ENCODE measurements at regions not wholly inside any gene's neighbourhood (a gene's known extent, or its start where the extent isn't known, plus 50 kb on each side); places are given as distances from the start of the nearest gene placed in this dataset.

DNA sequence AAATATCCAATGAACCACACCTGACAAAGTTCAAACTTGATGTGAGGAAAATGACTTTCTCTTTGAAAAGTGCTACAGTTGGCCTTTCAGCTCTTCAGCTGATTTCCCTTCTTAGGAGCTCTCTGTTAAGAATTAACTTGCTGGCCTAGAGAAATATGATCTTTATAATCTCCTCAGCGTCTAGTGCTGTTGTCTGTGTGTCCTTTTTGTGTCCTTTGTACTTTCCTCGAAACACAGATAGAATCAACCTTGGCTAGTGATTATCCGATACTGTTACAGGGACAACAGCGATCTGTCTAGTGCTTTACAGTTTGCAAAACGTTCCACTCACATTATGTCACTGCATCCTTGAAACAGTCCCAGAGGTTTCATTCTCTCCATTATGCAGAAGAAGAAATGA lies 162.8 kb upstream of the RMST start:
- H3K9me3 ChIP-seq (ENCODE audit: control insufficient read depth in 1 of 2, low read length in 2 of 2), result no peaks in the 10 kb centered on the region
- H3K4me3 Mint-ChIP-seq, result no peak overlapping the region
- H3K4me1 ChIP-seq (ENCODE audit: insufficient read depth, low read length), result no peaks in the 10 kb centered on the region
- no peaks in the 10 kb centered on the region for H3K36me3 ChIP-seq (ENCODE audit: insufficient read depth, low read length)
- peaks cover 0 to 14% (median 5%) of the 10 kb centered on the region in 8 donors for H3K9me3 Mint-ChIP-seq
- H3K27ac Mint-ChIP-seq, result no peak overlapping the region
- ChIA-PET CTCF (ENCODE audit: partially characterized antibody) (interaction anchor here (3.4 kb wide), 1 partner anchor 9 kb away, joined by 14 read pairs; no protein-coding TSS in a partner anchor), POLR2A (ENCODE audit: partially characterized antibody) (no interaction called here)
- H3K27ac ChIP-seq (ENCODE audit: low read depth, low read length), result no peak overlapping the region
- DNase-seq, result no peak
- no peaks in the 10 kb centered on the region for H3K27me3 ChIP-seq (ENCODE audit: insufficient read depth, low read length)
- intact Hi-C loops (cut with micrococcal nuclease), result no loop called here
- no peaks in the 10 kb centered on the region for H3K4me1 Mint-ChIP-seq
- no peaks in the 10 kb centered on the region for H3K36me3 Mint-ChIP-seq
- no peak overlapping the region for H3K4me3 ChIP-seq (ENCODE audit: low read length in 2 of 2)
- H3K27me3 Mint-ChIP-seq, result peaks cover 4 to 15% of the 10 kb centered on the region in 2 donors

- Mint-ChIP-seq H3K4me3 (no peak overlapping the region), H3K27me3 (peaks cover 4 to 15% of the 10 kb centered on the region in 2 donors), H3K36me3 (no peaks in the 10 kb centered on the region), H3K9me3 (peaks cover 0 to 8% (median under 1%) of the 10 kb centered on the region in 8 donors), H3K27ac (no peak overlapping the region), H3K4me1 (no peaks in the 10 kb centered on the region)
- ChIA-PET CTCF (ENCODE audit: partially characterized antibody) (interaction anchor here (3.4 kb wide), 1 partner anchor 8 kb away, joined by 14 read pairs; no protein-coding TSS in a partner anchor), POLR2A (ENCODE audit: partially characterized antibody) (no interaction called here)
- H3K27ac ChIP-seq (ENCODE audit: low read depth, low read length), result no peak overlapping the region
- no peak overlapping the region for H3K4me3 ChIP-seq (ENCODE audit: low read length in 2 of 2)
- H3K27me3 ChIP-seq (ENCODE audit: insufficient read depth, low read length), result no peaks in the 10 kb centered on the region
- no peaks in the 10 kb centered on the region for H3K36me3 ChIP-seq (ENCODE audit: insufficient read depth, low read length)
- no peaks in the 10 kb centered on the region for H3K9me3 ChIP-seq (ENCODE audit: control insufficient read depth in 1 of 2, low read length in 2 of 2)
- intact Hi-C loops (cut with micrococcal nuclease), result no loop called here
- no peaks in the 10 kb centered on the region for H3K4me1 ChIP-seq (ENCODE audit: insufficient read depth, low read length)
- no peak for DNase-seq
Measured at GRCh38 chr12:97300431-97300830, 162.2 kb upstream of the RMST start.

DNA sequence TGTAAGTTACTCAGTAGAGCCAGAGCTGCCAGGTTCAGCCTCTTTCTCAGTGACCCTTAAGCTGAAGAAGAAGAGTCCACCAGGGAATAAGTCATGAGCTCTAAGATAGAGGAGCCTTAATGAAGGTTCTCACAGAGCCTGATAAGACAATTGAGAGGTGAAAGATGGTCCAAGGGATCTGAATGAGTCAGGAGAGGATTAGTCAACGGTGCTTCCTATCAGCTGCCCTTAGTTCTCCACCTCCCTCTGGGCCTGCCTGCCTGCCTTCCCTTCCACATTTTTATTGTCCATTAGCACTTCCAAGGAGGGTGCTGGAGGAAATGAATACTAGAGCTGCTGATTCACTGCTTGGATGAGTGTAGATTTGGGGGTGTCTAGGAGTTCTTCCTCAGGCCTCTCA lies 161.7 kb upstream of the RMST start:
- H3K9me3 Mint-ChIP-seq, result peaks cover 0 to 5% (median 0%) of the 10 kb centered on the region in 8 donors
- Histone ChIP-seq H3K27ac (ENCODE audit: low read depth, low read length) (no peak overlapping the region), H3K27me3 (ENCODE audit: insufficient read depth, low read length) (no peaks in the 10 kb centered on the region), H3K36me3 (ENCODE audit: insufficient read depth, low read length) (no peaks in the 10 kb centered on the region), H3K4me3 (ENCODE audit: low read length in 2 of 2) (no peak overlapping the region), H3K4me1 (ENCODE audit: insufficient read depth, low read length) (no peaks in the 10 kb centered on the region), H3K9me3 (ENCODE audit: control insufficient read depth in 1 of 2, low read length in 2 of 2) (no peaks in the 10 kb centered on the region)
- no peaks in the 10 kb centered on the region for H3K36me3 Mint-ChIP-seq
- no peak for DNase-seq
- ChIA-PET POLR2A (ENCODE audit: partially characterized antibody) (no interaction called here), CTCF (ENCODE audit: partially characterized antibody) (interaction anchor here (1.4 to 3.4 kb wide), 2 partner anchors 8 to 723 kb away, joined by 4 to 14 read pairs; no protein-coding TSS in a partner anchor)
- no peak overlapping the region for H3K4me3 Mint-ChIP-seq
- no peaks in the 10 kb centered on the region for H3K4me1 Mint-ChIP-seq
- intact Hi-C loops (cut with micrococcal nuclease), result no loop called here
- no peak overlapping the region for H3K27ac Mint-ChIP-seq
- peaks cover 4 to 12% of the 10 kb centered on the region in 2 donors for H3K27me3 Mint-ChIP-seq

DNA sequence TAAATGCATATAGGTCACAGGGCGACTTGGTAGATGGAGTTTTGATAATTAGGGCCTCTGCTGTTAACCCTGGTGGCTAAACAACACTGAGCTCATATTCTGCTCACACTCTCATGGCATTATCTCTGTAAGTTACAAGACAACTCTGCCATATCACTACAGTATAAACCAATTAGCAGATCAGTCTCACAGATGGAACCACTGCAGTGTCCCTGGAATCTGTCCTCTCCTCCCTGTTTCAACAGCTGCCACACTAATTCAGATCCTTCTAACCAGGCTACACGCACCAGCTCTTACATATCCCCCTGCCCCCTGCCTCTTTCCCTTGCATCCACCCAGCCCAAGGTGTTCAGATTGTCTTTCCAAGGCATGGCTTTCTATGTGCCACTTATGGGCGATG lies 161.0 kb upstream of the RMST start:
- Histone ChIP-seq H3K27me3 (ENCODE audit: insufficient read depth, low read length) (no peaks in the 10 kb centered on the region), H3K4me3 (ENCODE audit: low read length in 2 of 2) (no peak overlapping the region), H3K4me1 (ENCODE audit: insufficient read depth, low read length) (no peaks in the 10 kb centered on the region), H3K27ac (ENCODE audit: low read depth, low read length) (no peak overlapping the region), H3K9me3 (ENCODE audit: control insufficient read depth in 1 of 2, low read length in 2 of 2) (no peaks in the 10 kb centered on the region), H3K36me3 (ENCODE audit: insufficient read depth, low read length) (no peaks in the 10 kb centered on the region)
- POLR2A ChIA-PET (ENCODE audit: partially characterized antibody), result no interaction called here
- no peak for DNase-seq
- CTCF ChIA-PET (ENCODE audit: partially characterized antibody), result interaction anchor here (1.4 to 3.4 kb wide), 2 partner anchors 7 to 724 kb away, joined by 4 to 14 read pairs; no protein-coding TSS in a partner anchor
- H3K4me3 Mint-ChIP-seq, result no peak overlapping the region
- no peaks in the 10 kb centered on the region for H3K4me1 Mint-ChIP-seq
- H3K27ac Mint-ChIP-seq, result no peak overlapping the region
- no peaks in the 10 kb centered on the region for H3K9me3 Mint-ChIP-seq
- peaks cover 4 to 12% of the 10 kb centered on the region in 2 donors for H3K27me3 Mint-ChIP-seq
- intact Hi-C loops (cut with micrococcal nuclease), result no loop called here
- no peaks in the 10 kb centered on the region for H3K36me3 Mint-ChIP-seq

DNA sequence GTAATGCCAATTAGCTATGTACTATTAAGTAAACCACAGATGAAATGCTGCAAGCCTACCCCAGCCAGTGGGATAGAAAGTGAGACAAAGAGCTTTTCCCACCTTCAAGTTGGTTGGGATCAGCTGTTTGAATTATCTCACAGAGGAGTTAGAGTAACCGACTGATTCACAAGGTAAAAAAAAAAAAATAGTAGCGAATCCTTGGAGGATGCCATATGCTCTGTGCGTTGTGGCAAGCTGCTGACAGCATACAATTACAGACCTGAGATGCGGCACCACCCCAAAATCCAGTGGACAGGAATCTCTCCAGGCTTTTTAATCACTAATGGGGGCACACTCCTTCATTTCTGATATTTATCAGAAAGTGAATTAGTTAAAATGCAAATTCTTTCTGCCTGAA lies 157.0 kb upstream of the RMST start:
- H3K27me3 Mint-ChIP-seq, result peaks cover 0 to 9% of the 10 kb centered on the region in 2 donors
- intact Hi-C loops (cut with micrococcal nuclease), result no loop called here
- CTCF ChIA-PET (ENCODE audit: partially characterized antibody), result interaction anchor here (5.6 to 5.8 kb wide), 2 partner anchors 13 to 727 kb away, joined by 36 to 76 read pairs; no protein-coding TSS in a partner anchor
- Histone ChIP-seq H3K9me3 (ENCODE audit: control insufficient read depth in 1 of 2, low read length in 2 of 2) (no peaks in the 10 kb centered on the region), H3K27ac (ENCODE audit: low read depth, low read length) (no peak overlapping the region), H3K27me3 (ENCODE audit: insufficient read depth, low read length) (no peaks in the 10 kb centered on the region), H3K4me3 (ENCODE audit: low read length in 2 of 2) (no peak overlapping the region), H3K4me1 (ENCODE audit: insufficient read depth, low read length) (no peaks in the 10 kb centered on the region), H3K36me3 (ENCODE audit: insufficient read depth, low read length) (no peaks in the 10 kb centered on the region)
- H3K27ac Mint-ChIP-seq, result no peak overlapping the region
- no peak overlapping the region for H3K4me3 Mint-ChIP-seq
- H3K9me3 Mint-ChIP-seq, result no peaks in the 10 kb centered on the region
- peaks cover 0 to 3% (median under 1%) of the 10 kb centered on the region in 4 donors for H3K4me1 Mint-ChIP-seq
- DNase-seq, result no peak
- POLR2A ChIA-PET (ENCODE audit: partially characterized antibody), result no interaction called here
- H3K36me3 Mint-ChIP-seq, result no peaks in the 10 kb centered on the region

DNA sequence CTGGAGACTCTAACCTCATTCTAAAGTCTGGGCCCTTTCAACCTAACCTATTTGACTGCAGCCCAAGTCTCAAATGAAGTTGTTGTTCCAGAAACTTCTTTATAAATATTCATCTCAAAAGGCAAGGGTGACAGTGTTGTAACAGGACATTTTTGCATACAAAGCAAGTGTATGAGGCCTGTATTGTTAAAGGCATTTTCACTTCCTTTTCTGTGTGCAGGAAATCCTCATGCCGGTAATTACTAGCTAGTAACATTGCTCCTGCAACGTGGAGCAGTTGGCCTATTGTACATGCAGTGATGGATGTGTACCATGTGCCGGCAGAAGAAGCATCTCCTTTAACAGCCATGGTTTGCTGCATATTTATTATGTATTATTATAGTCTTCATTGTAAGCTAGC lies 156.5 kb upstream of the RMST start:
- ChIA-PET POLR2A (ENCODE audit: partially characterized antibody) (no interaction called here), CTCF (ENCODE audit: partially characterized antibody) (interaction anchor here (1.9 to 5.8 kb wide), 3 partner anchors 12 to 727 kb away, joined by 7 to 76 read pairs (median 36); no protein-coding TSS in a partner anchor)
- peaks cover 0 to 3% (median under 1%) of the 10 kb centered on the region in 4 donors for H3K4me1 Mint-ChIP-seq
- Histone ChIP-seq H3K27ac (ENCODE audit: low read depth, low read length) (no peak overlapping the region), H3K36me3 (ENCODE audit: insufficient read depth, low read length) (no peaks in the 10 kb centered on the region), H3K4me3 (ENCODE audit: low read length in 2 of 2) (no peak overlapping the region), H3K4me1 (ENCODE audit: insufficient read depth, low read length) (no peaks in the 10 kb centered on the region), H3K9me3 (ENCODE audit: control insufficient read depth in 1 of 2, low read length in 2 of 2) (no peaks in the 10 kb centered on the region), H3K27me3 (ENCODE audit: insufficient read depth, low read length) (no peaks in the 10 kb centered on the region)
- no peaks in the 10 kb centered on the region for H3K9me3 Mint-ChIP-seq
- no peak for DNase-seq
- no peaks in the 10 kb centered on the region for H3K36me3 Mint-ChIP-seq
- peaks cover 0 to 11% of the 10 kb centered on the region in 2 donors for H3K27me3 Mint-ChIP-seq
- no peak overlapping the region for H3K27ac Mint-ChIP-seq
- no peak overlapping the region for H3K4me3 Mint-ChIP-seq
- intact Hi-C loops (cut with micrococcal nuclease), result no loop called here

DNA sequence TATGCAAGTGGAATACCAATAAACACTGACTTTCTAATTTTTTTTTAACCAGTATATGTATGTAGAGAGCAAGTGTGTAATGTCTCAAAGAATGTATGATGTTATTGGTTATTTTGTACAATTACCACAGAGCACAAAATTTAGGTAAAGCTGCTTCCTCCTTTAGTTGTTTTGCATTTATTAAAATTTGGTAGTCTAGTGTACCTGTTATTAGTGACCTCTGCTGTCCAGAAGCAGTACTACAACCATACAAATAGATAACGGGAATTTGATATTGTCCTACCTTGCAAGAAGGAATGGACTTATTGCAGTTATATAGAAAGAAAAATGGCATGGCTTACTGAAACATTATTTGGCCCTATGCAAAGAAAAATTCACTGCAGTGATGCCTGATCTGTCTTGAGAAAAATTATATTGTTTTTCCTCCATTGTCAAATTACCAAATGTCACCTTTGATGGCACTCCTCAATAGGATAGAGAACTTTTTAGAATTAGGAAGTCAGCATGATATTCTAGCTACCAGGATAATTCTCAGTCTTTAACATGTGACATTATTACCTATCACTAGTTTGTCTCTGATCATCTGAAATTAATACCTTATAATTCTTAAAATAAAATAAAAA lies 153.9 kb upstream of the RMST start:
- no peaks in the 10 kb centered on the region for H3K9me3 Mint-ChIP-seq
- no peak overlapping the region for H3K27ac Mint-ChIP-seq
- Histone ChIP-seq H3K4me3 (ENCODE audit: low read length in 2 of 2) (no peak overlapping the region), H3K36me3 (ENCODE audit: insufficient read depth, low read length) (no peaks in the 10 kb centered on the region), H3K27ac (ENCODE audit: low read depth, low read length) (no peak overlapping the region), H3K9me3 (ENCODE audit: control insufficient read depth in 1 of 2, low read length in 2 of 2) (no peaks in the 10 kb centered on the region), H3K27me3 (ENCODE audit: insufficient read depth, low read length) (no peaks in the 10 kb centered on the region), H3K4me1 (ENCODE audit: insufficient read depth, low read length) (no peaks in the 10 kb centered on the region)
- DNase-seq, result peak in 4 of 5 donors; percentile 42 to 55 (median 49)
- peaks cover 1 to 12% of the 10 kb centered on the region in 2 donors for H3K27me3 Mint-ChIP-seq
- H3K36me3 Mint-ChIP-seq, result no peaks in the 10 kb centered on the region
- H3K4me3 Mint-ChIP-seq, result no peak overlapping the region
- ChIA-PET CTCF (ENCODE audit: partially characterized antibody) (interaction anchor here (0.7 to 5.8 kb wide), 11 partner anchors 9 to 1091 kb away, joined by 3 to 76 read pairs (median 4); no protein-coding TSS in a partner anchor), POLR2A (ENCODE audit: partially characterized antibody) (no interaction called here)
- peaks cover 0 to 3% (median under 1%) of the 10 kb centered on the region in 4 donors for H3K4me1 Mint-ChIP-seq
- intact Hi-C loops (cut with micrococcal nuclease), result loop anchor here (1.0 kb wide), 2 partner anchors 322 to 1089 kb away; no protein-coding TSS in a partner anchor
